H9 (cell line): ENCODE measurements at regions not wholly inside any gene's neighbourhood (a gene's known extent, or its start where the extent isn't known, plus 50 kb on each side); places are given as distances from the start of the nearest gene placed in this dataset.

Experiments
- DNase-seq: peaks from one replicate; pipeline ENCODE4 v3.0.0-alpha.2; 2017
- H2AFZ ChIP-seq: one replicate; pipeline ENCODE4 v1.6.1; 2013; ENCODE audit warnings: mild to moderate bottlenecking, low read length, control low read depth, moderate library complexity
- H2AK5ac ChIP-seq: 2 replicates; pipeline ENCODE4 v1.6.1; 2013; ENCODE audit warnings: low read length, control low read depth, mixed read lengths; ENCODE audit not compliant: insufficient read length
- H2BK120ac ChIP-seq: one replicate; pipeline ENCODE4 v1.6.1; 2013; ENCODE audit warnings: low read depth, mild to moderate bottlenecking, low read length, control low read depth, inconsistent platforms; ENCODE audit not compliant: poor library complexity, severe bottlenecking
- H2BK12ac ChIP-seq: 2 replicates; pipeline ENCODE4 v1.6.1; 2013; ENCODE audit warnings: low read length, control low read depth, mixed read lengths, low read depth; ENCODE audit not compliant: insufficient read length
- H2BK15ac ChIP-seq: 2 replicates; pipeline ENCODE4 v1.6.1; 2013; ENCODE audit warnings: low read depth, low read length, control low read depth
- H2BK20ac ChIP-seq: one replicate; pipeline ENCODE4 v1.6.1; 2013; ENCODE audit warnings: low read depth, mild to moderate bottlenecking, low read length, control low read depth, inconsistent platforms; ENCODE audit not compliant: poor library complexity, severe bottlenecking
- H2BK5ac ChIP-seq: 2 replicates; pipeline ENCODE4 v1.6.1; 2013; ENCODE audit warnings: low read length, control low read depth, mixed read lengths; ENCODE audit not compliant: insufficient read length
- H3K14ac ChIP-seq: 2 replicates; pipeline ENCODE4 v1.6.1; 2013; ENCODE audit warnings: low read length, control low read depth; ENCODE audit not compliant: insufficient read depth
- H3K18ac ChIP-seq: 2 replicates; pipeline ENCODE4 v1.6.1; 2013; ENCODE audit warnings: low read depth, mild to moderate bottlenecking, mixed read lengths, low read length, control low read depth; ENCODE audit not compliant: insufficient read length
- H3K23ac ChIP-seq: 2 replicates; pipeline ENCODE4 v1.6.1; 2013; ENCODE audit warnings: low read length, control low read depth, mixed read lengths, low read depth; ENCODE audit not compliant: insufficient read length
- H3K23me2 ChIP-seq: 2 replicates; pipeline ENCODE4 v1.6.1; 2013; ENCODE audit warnings: low read depth, mild to moderate bottlenecking, mixed read lengths, low read length, control low read depth; ENCODE audit not compliant: insufficient read length, poor library complexity, severe bottlenecking
- H3K27ac ChIP-seq: 2 replicates; pipeline ENCODE4 v1.5.1; 2013; ENCODE audit warnings: low read length, control low read depth, mixed read lengths, low read depth; ENCODE audit not compliant: insufficient read length
- H3K27me3 ChIP-seq: 2 replicates; pipeline ENCODE4 v1.6.1; 2013; ENCODE audit warnings: low read length, control low read depth, inconsistent platforms; ENCODE audit not compliant: insufficient read depth
- H3K4ac ChIP-seq: 2 replicates; pipeline ENCODE4 v1.6.1; 2013; ENCODE audit warnings: low read depth, mild to moderate bottlenecking, control low read depth, inconsistent platforms, low read length, moderate library complexity
- H3K4me1 ChIP-seq: 2 replicates; pipeline ENCODE4 v1.6.1; 2013; ENCODE audit warnings: low read length, control low read depth, inconsistent platforms; ENCODE audit not compliant: insufficient read depth
- H3K4me2 ChIP-seq: 2 replicates; pipeline ENCODE4 v1.6.1; 2013; ENCODE audit warnings: low read length, control low read depth, mixed read lengths; ENCODE audit not compliant: insufficient read length, insufficient read depth
- H3K56ac ChIP-seq: 2 replicates; pipeline ENCODE4 v1.6.1; 2013; ENCODE audit warnings: low read depth, mild to moderate bottlenecking, mixed read lengths, low read length, control low read depth; ENCODE audit not compliant: insufficient read length
- H3K79me1 ChIP-seq: 2 replicates; pipeline ENCODE4 v1.6.1; 2013; ENCODE audit warnings: low read depth, mild to moderate bottlenecking, moderate library complexity, low read length, control low read depth, inconsistent platforms; ENCODE audit not compliant: insufficient read depth, poor library complexity, severe bottlenecking
- H3K79me2 ChIP-seq: 2 replicates; pipeline ENCODE4 v1.6.1; 2013; ENCODE audit warnings: low read length, control low read depth, inconsistent platforms; ENCODE audit not compliant: insufficient read depth
- H3K9ac ChIP-seq: 2 replicates; pipeline ENCODE4 v1.6.1; 2013; ENCODE audit warnings: low read length, control low read depth, mixed read lengths; ENCODE audit not compliant: insufficient read length; ENCODE audit errors: extremely low read depth
- H3K9me3 ChIP-seq: one replicate; pipeline ENCODE4 v1.6.1; 2013; ENCODE audit warnings: low read depth, low read length, inconsistent platforms; ENCODE audit not compliant: control insufficient read depth
- H3T11ph ChIP-seq: one replicate; pipeline ENCODE4 v1.6.1; 2013; ENCODE audit warnings: mild to moderate bottlenecking, low read length, control low read depth, inconsistent platforms
- H4K20me1 ChIP-seq: one replicate; pipeline ENCODE4 v1.6.1; 2013; ENCODE audit not compliant: control insufficient read depth, insufficient read length, insufficient read depth
- H4K5ac ChIP-seq: 2 replicates; pipeline ENCODE4 v1.6.1; 2013; ENCODE audit warnings: low read depth, mild to moderate bottlenecking, mixed read lengths, low read length, control low read depth; ENCODE audit not compliant: insufficient read length
- H4K8ac ChIP-seq: replicated peaks from 2 replicates; pipeline ENCODE4 v1.6.1; 2013; ENCODE audit warnings: low read length, control low read depth, mixed read lengths, low read depth; ENCODE audit not compliant: insufficient read length
- H4K91ac ChIP-seq: 2 replicates; pipeline ENCODE4 v1.6.1; 2013; ENCODE audit warnings: low read depth, mild to moderate bottlenecking, moderate library complexity, mixed read lengths, low read length, control low read depth; ENCODE audit not compliant: insufficient read length
- H3K27ac Mint-ChIP-seq, 3 experiments: 2 replicates in 2 of 3; 3 replicates in 1 of 3; pipeline ENCODE4 v1.8.0; 2020 to 2021; ENCODE audit warnings: mixed read lengths in 3 of 3, mild to moderate bottlenecking in 1 of 3, moderate library complexity in 1 of 3
- H3K27me3 Mint-ChIP-seq: 2 replicates; pipeline ENCODE4 v1.8.0; 2021; ENCODE audit warnings: low read depth, mild to moderate bottlenecking, moderate library complexity, mixed read lengths
- H3K36me3 Mint-ChIP-seq, 3 experiments: 2 replicates in 2 of 3; 3 replicates in 1 of 3; pipeline ENCODE4 v1.8.0; 2020 to 2021; ENCODE audit warnings: low read depth in 3 of 3, mixed read lengths in 3 of 3; ENCODE audit not compliant: insufficient read depth in 1 of 3
- H3K4me1 Mint-ChIP-seq, 2 experiments: 2 replicates each; pipeline ENCODE4 v1.8.0; 2020; ENCODE audit warnings: mixed read lengths in 2 of 2
- H3K4me3 Mint-ChIP-seq, 2 experiments: 2 replicates in 1 of 2; 3 replicates in 1 of 2; pipeline ENCODE4 v1.8.0; 2020 to 2021; ENCODE audit warnings: mild to moderate bottlenecking in 2 of 2, mixed read lengths in 2 of 2, moderate library complexity in 1 of 2
- H3K9me3 Mint-ChIP-seq, 2 experiments: 2 replicates in 1 of 2; 3 replicates in 1 of 2; pipeline ENCODE4 v1.8.0; 2020; ENCODE audit warnings: mild to moderate bottlenecking in 2 of 2, mixed read lengths in 2 of 2, moderate library complexity in 1 of 2
- CTCF ChIP-seq: fragments of 200-600 bp; sonication (generic); conservative IDR thresholded peaks from 3 replicates; pipeline ENCODE4 v1.8.0; 2021; ENCODE audit warnings: antibody characterized with exemption, mild to moderate bottlenecking
- WGBS: extraction: QIAGEN DNeasy Blood & Tissue Kit; methylation state at CpG from one replicate; pipeline ENCODE4 v1.1.7; 2013; ENCODE audit warnings: missing lambda C conversion rate, low lambda C conversion rate, mixed read lengths; ENCODE audit not compliant: insufficient read length; ENCODE audit errors: extremely low coverage; 5-methylcytosine and 5-hydroxymethylcytosine counted together

- H2BK120ac ChIP-seq, result no peak overlapping the region
- Mint-ChIP-seq H3K27ac (no peak overlapping the region), H3K36me3 (no peaks in the 10 kb centered on the region), H3K27me3 (no peaks in the 10 kb centered on the region), H3K4me1 (no peaks in the 10 kb centered on the region; a peak in 1 of 4 replicates), H3K4me3 (no peak overlapping the region), H3K9me3 (no peaks in the 10 kb centered on the region; a peak in 1 of 5 replicates)
- no CpG with 5 or more reads among the region's 5 CpGs for WGBS
- no peaks in the 10 kb centered on the region for H3K23me2 ChIP-seq
- H2AFZ ChIP-seq, result no peak overlapping the region
- TF ChIP-seq CTCF, result no peak
- H2AK5ac ChIP-seq, result no peak overlapping the region
- no peak overlapping the region for H3K9ac ChIP-seq
- no peak overlapping the region for H3T11ph ChIP-seq
- H3K4me2 ChIP-seq, result no peak overlapping the region
- H3K9me3 ChIP-seq, result no peaks in the 10 kb centered on the region
- no peak overlapping the region for H2BK15ac ChIP-seq
- no peak overlapping the region for H3K18ac ChIP-seq
- no peak overlapping the region for H3K14ac ChIP-seq
- no peaks in the 10 kb centered on the region for H3K79me1 ChIP-seq
- H3K4me1 ChIP-seq, result no peaks in the 10 kb centered on the region
- no peak overlapping the region for H2BK12ac ChIP-seq
- DNase-seq, result no peak
- H3K56ac ChIP-seq, result no peak overlapping the region
- H2BK5ac ChIP-seq, result no peak overlapping the region
- H4K5ac ChIP-seq, result no peak overlapping the region
- no peaks in the 10 kb centered on the region; the same call in 1 of the 2 replicates for H3K79me2 ChIP-seq
- no peak overlapping the region for H3K23ac ChIP-seq
- no peaks in the 10 kb centered on the region for H4K20me1 ChIP-seq
- H4K91ac ChIP-seq, result no peak overlapping the region
- H2BK20ac ChIP-seq, result no peak overlapping the region
- no peak overlapping the region for H4K8ac ChIP-seq
- H3K27ac ChIP-seq, result no peak overlapping the region
- no peak overlapping the region for H3K4ac ChIP-seq
- no peaks in the 10 kb centered on the region for H3K27me3 ChIP-seq
Measured at GRCh38 chr16:61576476-61576875, 459.8 kb downstream of the CDH8 start.
